ENCODE measurements at regions not wholly inside any gene's neighbourhood (a gene's known extent, or its start where the extent isn't known, plus 50 kb on each side); places are given as distances from the start of the nearest gene placed in this dataset.

GRCh38 chrX:13254076-13254785 is 65.6 kb downstream of the ATXN3L start:
- Histone ChIP-seq H3K23ac (ENCODE audit: low read depth, low read length) (no peak overlapping the region), H3K4me1 (ENCODE audit: control insufficient read depth, insufficient read depth, low read length) (peaks cover 3% of the 10 kb centered on the region; the same call in 1 of the 2 replicates), H2BK15ac (ENCODE audit: low read depth, low read length) (no peak overlapping the region), H3K4me3 (ENCODE audit: insufficient read depth, low read depth, low read length) (no peak overlapping the region), H3K9ac (ENCODE audit: low read depth, low read length) (no peak overlapping the region), H3K14ac (replicated peaks; ENCODE audit: low read depth, low read length) (no peak overlapping the region), H3K9me1 (ENCODE audit: insufficient read depth, low read length) (no peaks in the 10 kb centered on the region), H4K5ac (ENCODE audit: low read depth, low read length) (peak overlapping the region; percentile 82), H2AK9ac (replicated peaks; ENCODE audit: low read depth, low read length, poor library complexity) (no peak overlapping the region), H3K56ac (ENCODE audit: extremely low read depth, insufficient read depth, low read length) (no peak overlapping the region), H3K36me3 (ENCODE audit: control insufficient read depth, insufficient read depth, low read length) (no peaks in the 10 kb centered on the region), H2BK20ac (ENCODE audit: low read depth, low read length) (peak overlapping the region; percentile 31; the same call in 1 of the 2 replicates), H2BK120ac (ENCODE audit: low read depth, low read length) (peak overlapping the region; percentile 55; the same call in 1 of the 2 replicates), H3K27ac (ENCODE audit: insufficient read depth, low read length) (no peak overlapping the region), H4K91ac (ENCODE audit: insufficient read depth, low read depth, low read length) (no peak overlapping the region), H3K27me3 (ENCODE audit: control insufficient read depth, insufficient read depth, low read length) (no peaks in the 10 kb centered on the region), H3K4ac (ENCODE audit: low read depth, low read length) (peak overlapping the region; percentile 18; the same call in 1 of the 2 replicates), H2BK5ac (ENCODE audit: low read depth, low read length, poor library complexity, severe bottlenecking) (peak overlapping the region; percentile 2), H3K4me2 (ENCODE audit: low read depth, low read length) (no peak overlapping the region), H3K18ac (ENCODE audit: low read depth, low read length) (peak overlapping the region; percentile 80), H3K9me3 (ENCODE audit: control insufficient read depth, insufficient read depth, low read length) (no peaks in the 10 kb centered on the region), H2AK5ac (ENCODE audit: low read depth, low read length) (no peak overlapping the region), H4K8ac (ENCODE audit: low read depth in 2 of 2, low read length in 2 of 2) (0 out of 4 replicates have a peak overlapping the region, but pooled peaks of 1 of the 2 experiments have one; percentile 19), H4K20me1 (ENCODE audit: insufficient read depth, low read length) (no peaks in the 10 kb centered on the region), H2AFZ (replicated peaks; ENCODE audit: low read length, poor library complexity) (no peak overlapping the region), H3K79me1 (ENCODE audit: low read depth in 1 of 2, low read length in 2 of 2) (no peaks in the 10 kb centered on the region)
- DNase-seq (peak; percentile 53), ATAC-seq (ENCODE audit: low read depth) (no peak)
- BruUV-seq (replicated peaks) = no TSS peak
- ChIA-PET CTCF (no interaction called here), POLR2A (ENCODE audit: unreplicated experiment) (no interaction called here)
- dilution Hi-C loops (cut with HindIII; ENCODE audit: low sequenced_read_pairs, unreplicated experiment) = no loop called here
- in situ Hi-C loops (cut with MboI; ENCODE audit: low sequenced_read_pairs) = no loop called here
- TF ChIP-seq, protein P1, sequence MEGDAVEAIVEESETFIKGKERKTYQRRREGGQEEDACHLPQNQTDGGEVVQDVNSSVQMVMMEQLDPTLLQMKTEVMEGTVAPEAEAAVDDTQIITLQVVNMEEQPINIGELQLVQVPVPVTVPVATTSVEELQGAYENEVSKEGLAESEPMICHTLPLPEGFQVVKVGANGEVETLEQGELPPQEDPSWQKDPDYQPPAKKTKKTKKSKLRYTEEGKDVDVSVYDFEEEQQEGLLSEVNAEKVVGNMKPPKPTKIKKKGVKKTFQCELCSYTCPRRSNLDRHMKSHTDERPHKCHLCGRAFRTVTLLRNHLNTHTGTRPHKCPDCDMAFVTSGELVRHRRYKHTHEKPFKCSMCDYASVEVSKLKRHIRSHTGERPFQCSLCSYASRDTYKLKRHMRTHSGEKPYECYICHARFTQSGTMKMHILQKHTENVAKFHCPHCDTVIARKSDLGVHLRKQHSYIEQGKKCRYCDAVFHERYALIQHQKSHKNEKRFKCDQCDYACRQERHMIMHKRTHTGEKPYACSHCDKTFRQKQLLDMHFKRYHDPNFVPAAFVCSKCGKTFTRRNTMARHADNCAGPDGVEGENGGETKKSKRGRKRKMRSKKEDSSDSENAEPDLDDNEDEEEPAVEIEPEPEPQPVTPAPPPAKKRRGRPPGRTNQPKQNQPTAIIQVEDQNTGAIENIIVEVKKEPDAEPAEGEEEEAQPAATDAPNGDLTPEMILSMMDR (conservative IDR thresholded peaks at IDR 0.05; ENCODE audit: low read depth, low read length) = 0 out of 2 replicates have a peak, but pooled peaks have one; percentile 14
- TF ChIP-seq RCOR1 (IDR thresholded peaks at IDR 0.05; ENCODE audit: insufficient replicate concordance, low read length) (no peak), NFE2L2 (IDR thresholded peaks at IDR 0.05; ENCODE audit: low read depth, low read length) (peak; percentile 75), MAZ (IDR thresholded peaks at IDR 0.05; ENCODE audit: borderline replicate concordance, low read depth, low read length) (no peak)
- WGBS, 2 experiments (ENCODE audit: extremely low coverage in 2 of 2, insufficient read length in 1 of 2) = 40% methylated on average over 1 of the region's 5 CpGs; no CpG with 5 or more reads in 1 of the 2 experiments
- intact Hi-C loops (cut with micrococcal nuclease) = no loop called here
